HG03520 (cell line): ENCODE measurements at regions not wholly inside any gene's neighbourhood (a gene's known extent, or its start where the extent isn't known, plus 50 kb on each side); places are given as distances from the start of the nearest gene placed in this dataset.

Experiments
- ATAC-seq: cut with Tn5 transposase; IDR thresholded peaks from one replicate; pipeline ENCODE4 v1.9.1; 2021; ENCODE audit warnings: mild to moderate bottlenecking, moderate library complexity; ENCODE audit not compliant: unreplicated experiment

GRCh38 chrX:13151828-13152517, 107.6 kb upstream of the FAM9C start:
- no peak for ATAC-seq

GRCh38 chrX:13149702-13150350, 105.4 kb upstream of the FAM9C start:
- no peak for ATAC-seq

- no peak for ATAC-seq
Observed at GRCh38 chrX:13147733-13148132, 103.3 kb upstream of the FAM9C start.

- ATAC-seq: no peak
Observed at GRCh38 chrX:13147147-13147546, 102.7 kb upstream of the FAM9C start.

- no peak for ATAC-seq
Observed at GRCh38 chrX:13144927-13145655, 100.7 kb upstream of the FAM9C start.

GRCh38 chrX:13142891-13143290, 98.5 kb upstream of the FAM9C start:
- ATAC-seq: no peak

- no peak for ATAC-seq
Observed at GRCh38 chrX:13140007-13140406, 95.6 kb upstream of the FAM9C start.

- ATAC-seq: peak; percentile 44
Observed at GRCh38 chrX:13131396-13132137, 87.1 kb upstream of the FAM9C start.

- ATAC-seq: no peak
Observed at GRCh38 chrX:13130816-13131215, 86.4 kb upstream of the FAM9C start.

- no peak for ATAC-seq
Observed at GRCh38 chrX:13128104-13128503, 83.7 kb upstream of the FAM9C start.

- no peak for ATAC-seq
Observed at GRCh38 chrX:13126775-13127174, 82.4 kb upstream of the FAM9C start.

- no peak for ATAC-seq
Observed at GRCh38 chrX:13125188-13125587, 80.8 kb upstream of the FAM9C start.

GRCh38 chrX:13123857-13124345, 79.5 kb upstream of the FAM9C start:
- ATAC-seq: no peak

- ATAC-seq: no peak
Observed at GRCh38 chrX:13123247-13123856, 78.9 kb upstream of the FAM9C start.

GRCh38 chrX:13121020-13121555, 76.7 kb upstream of the FAM9C start:
- no peak for ATAC-seq

- no peak for ATAC-seq
Observed at GRCh38 chrX:13120017-13120416, 75.6 kb upstream of the FAM9C start.

GRCh38 chrX:13119386-13119785, 75.0 kb upstream of the FAM9C start:
- no peak for ATAC-seq

GRCh38 chrX:13115146-13115855, 70.9 kb upstream of the FAM9C start:
- ATAC-seq: no peak

GRCh38 chrX:13112499-13112898, 68.1 kb upstream of the FAM9C start:
- no peak for ATAC-seq
